Stimulated activated naive CD8-positive, alpha-beta T cell treated with anti-CD3 and anti-CD28 coated beads, Interleukin-15, amount 100 ng/mL, for 72 hours (primary cell): ENCODE measurements at regions not wholly inside any gene's neighbourhood (a gene's known extent, or its start where the extent isn't known, plus 50 kb on each side); places are given as distances from the start of the nearest gene placed in this dataset.

Source experiments
- ATAC-seq: fragments of 150-1000 bp; cut with Tn5 transposase; 2 replicates; pipeline ENCODE4 v1.10.0; 2021; ENCODE audit warnings: mild to moderate bottlenecking, moderate library complexity
- DNase-seq, 2 donors: peaks; one replicate each; pipeline ENCODE4 v3.0.0; 2021 to 2022
- H3K27ac Mint-ChIP-seq, 2 donors: one replicate each; pipeline ENCODE4 v1.8.0; 2022; ENCODE audit warnings: mild to moderate bottlenecking in 2 of 2, mixed read lengths in 2 of 2, moderate library complexity in 2 of 2
- H3K27me3 Mint-ChIP-seq: one replicate; pipeline ENCODE4 v1.8.0; 2022; ENCODE audit warnings: mixed read lengths
- H3K4me1 Mint-ChIP-seq: one replicate; pipeline ENCODE4 v1.8.0; 2022; ENCODE audit warnings: mild to moderate bottlenecking, mixed read lengths
- H3K4me3 Mint-ChIP-seq, 2 donors: one replicate each; pipeline ENCODE4 v1.8.0; 2022; ENCODE audit warnings: mild to moderate bottlenecking in 2 of 2, mixed read lengths in 2 of 2, moderate library complexity in 1 of 2
- H3K9me3 Mint-ChIP-seq, 2 donors: one replicate each; pipeline ENCODE4 v1.8.0; 2022; ENCODE audit warnings: mixed read lengths in 2 of 2

- peaks cover 6% of the 10 kb centered on the region for H3K4me1 Mint-ChIP-seq
- no peaks in the 10 kb centered on the region for H3K27me3 Mint-ChIP-seq
- peaks cover 0 to 9% of the 10 kb centered on the region in 2 donors for H3K9me3 Mint-ChIP-seq
- no peak overlapping the region for H3K4me3 Mint-ChIP-seq
- ATAC-seq (no peak), DNase-seq (no peak)
- H3K27ac Mint-ChIP-seq = no peak overlapping the region
These were observed 110.0 kb upstream of the SHH start for GRCh38 chr7:155922067-155922816.

GRCh38 chr7:155921804-155922066 is 109.5 kb upstream of the SHH start:
- Mint-ChIP-seq H3K27ac (no peak overlapping the region), H3K27me3 (no peaks in the 10 kb centered on the region), H3K9me3 (peaks cover 0 to 9% of the 10 kb centered on the region in 2 donors), H3K4me3 (no peak overlapping the region), H3K4me1 (peaks cover 6% of the 10 kb centered on the region)
- ATAC-seq (no peak), DNase-seq (no peak)

DNA sequence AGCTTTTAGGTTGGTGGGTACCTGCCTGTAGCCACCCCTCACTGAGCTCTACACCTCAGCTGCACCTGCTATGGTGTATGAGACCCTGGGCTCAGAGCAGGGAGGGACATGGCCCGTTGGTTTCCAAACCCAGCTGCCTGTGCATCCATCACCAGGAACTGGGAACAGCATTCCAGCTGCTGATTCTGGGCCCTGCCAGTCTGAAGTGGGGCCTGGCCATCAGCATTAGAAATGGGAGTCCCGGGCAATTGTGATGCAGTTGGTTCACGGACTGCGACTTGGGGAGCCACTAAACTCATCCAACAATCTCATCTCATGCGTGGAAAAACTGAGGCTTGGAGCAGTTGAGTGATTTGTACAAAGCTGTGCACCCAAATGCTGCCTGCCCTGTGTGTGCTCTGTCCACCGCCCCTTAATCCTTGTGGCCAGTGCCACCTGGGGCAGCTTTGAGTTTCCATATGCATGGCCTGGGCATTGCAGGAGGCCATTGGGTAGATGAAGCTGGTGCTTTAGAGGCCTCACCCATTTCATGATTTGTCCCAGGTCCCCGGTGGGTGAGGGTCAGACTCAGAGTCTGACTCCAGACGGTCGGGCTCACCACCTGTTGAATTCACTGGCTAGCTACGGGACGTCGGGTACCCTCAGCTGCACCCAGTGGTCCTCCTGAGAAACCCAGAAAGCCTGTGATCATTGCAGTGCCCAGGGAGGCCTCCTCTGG is 109.0 kb upstream of the SHH start:
- no peak overlapping the region for H3K4me3 Mint-ChIP-seq
- H3K4me1 Mint-ChIP-seq = peaks cover 6% of the 10 kb centered on the region
- peaks cover 0 to 9% of the 10 kb centered on the region in 2 donors for H3K9me3 Mint-ChIP-seq
- ATAC-seq (no peak), DNase-seq (no peak)
- H3K27ac Mint-ChIP-seq = no peak overlapping the region
- no peaks in the 10 kb centered on the region for H3K27me3 Mint-ChIP-seq

GRCh38 chr7:155920068-155920461 is 107.8 kb upstream of the SHH start:
- Mint-ChIP-seq H3K27me3 (no peaks in the 10 kb centered on the region), H3K4me1 (peaks cover 6% of the 10 kb centered on the region), H3K9me3 (peaks cover 0 to 9% of the 10 kb centered on the region in 2 donors), H3K27ac (peak overlapping the region in 1 of 2 donors; percentile 63), H3K4me3 (no peak overlapping the region)
- DNase-seq (no peak), ATAC-seq (no peak)

DNA sequence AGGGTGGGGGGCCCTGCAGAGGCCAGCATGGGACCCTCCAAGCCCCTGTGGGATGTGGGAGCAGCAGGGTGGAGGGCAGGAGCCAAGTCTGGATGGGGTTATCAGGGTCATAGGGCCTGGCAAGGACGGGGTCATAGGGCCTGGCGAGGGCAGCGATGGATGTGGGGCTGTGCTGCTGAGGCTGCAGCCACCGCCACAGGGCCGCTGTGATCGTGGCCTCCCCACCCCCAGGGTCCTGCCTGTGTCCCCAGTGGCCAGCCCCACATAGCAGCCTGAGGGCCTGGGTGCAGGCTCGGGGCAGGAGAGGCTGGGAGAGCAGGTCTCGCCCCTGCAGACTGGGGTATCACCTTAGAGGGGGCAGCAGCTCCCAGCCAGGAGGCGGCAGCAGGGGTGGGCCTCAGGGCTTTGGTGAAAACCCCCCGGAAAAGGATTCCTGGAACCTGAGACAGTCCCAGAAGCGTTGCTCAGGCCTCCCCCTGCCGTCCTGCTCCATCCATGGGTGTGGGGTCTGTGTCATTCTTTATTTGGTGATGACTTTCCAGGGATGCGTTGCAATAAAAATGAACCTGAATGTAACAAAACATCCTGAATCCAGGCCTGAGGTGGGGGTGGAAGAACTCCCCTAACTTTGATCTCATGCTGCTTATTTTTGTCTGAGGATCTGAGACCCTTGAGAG is 107.3 kb upstream of the SHH start:
- Mint-ChIP-seq H3K27me3 (no peaks in the 10 kb centered on the region), H3K4me1 (peaks cover 5% of the 10 kb centered on the region), H3K27ac (peak overlapping the region in 1 of 2 donors; percentile 63), H3K4me3 (no peak overlapping the region), H3K9me3 (peaks cover 0 to 9% of the 10 kb centered on the region in 2 donors)
- ATAC-seq (peak; percentile 36), DNase-seq (no peak)

GRCh38 chr7:155918720-155919390 is 106.6 kb upstream of the SHH start:
- no peaks in the 10 kb centered on the region for H3K4me1 Mint-ChIP-seq
- DNase-seq (no peak), ATAC-seq (no peak)
- peaks cover 0 to 9% of the 10 kb centered on the region in 2 donors for H3K9me3 Mint-ChIP-seq
- no peaks in the 10 kb centered on the region for H3K27me3 Mint-ChIP-seq
- H3K27ac Mint-ChIP-seq = no peak overlapping the region
- no peak overlapping the region for H3K4me3 Mint-ChIP-seq

DNA sequence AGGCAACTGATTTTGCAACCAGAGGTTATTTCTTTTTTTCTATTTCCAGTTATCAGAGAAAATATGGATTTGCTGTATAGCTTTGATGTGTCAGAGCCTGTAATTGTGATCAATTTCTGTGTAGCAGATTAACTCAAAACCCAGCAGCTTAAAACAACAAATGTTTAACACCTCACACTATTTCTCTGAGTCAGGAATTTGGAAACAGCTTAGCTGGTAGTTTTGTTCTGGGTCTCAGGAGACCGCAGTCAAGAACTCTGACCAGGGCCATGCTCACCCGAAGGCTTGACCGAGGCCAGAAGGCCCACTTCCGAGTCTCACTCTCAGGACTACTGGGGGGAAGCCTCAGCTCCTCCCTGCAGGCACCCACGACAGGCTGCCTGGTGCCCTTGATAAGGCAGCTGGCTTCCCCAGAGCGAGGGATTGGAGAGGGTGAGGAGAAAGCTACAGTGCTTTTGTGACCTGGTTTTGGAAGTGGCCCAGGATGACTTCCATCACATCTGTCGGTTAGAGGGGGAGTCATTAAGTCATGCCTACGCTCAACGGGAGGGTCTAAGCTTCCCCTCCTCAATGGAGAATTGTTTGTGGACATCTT is 105.7 kb upstream of the SHH start:
- Mint-ChIP-seq H3K27ac (no peak overlapping the region), H3K4me3 (no peak overlapping the region), H3K4me1 (no peaks in the 10 kb centered on the region), H3K9me3 (peaks cover 6 to 17% of the 10 kb centered on the region in 2 donors), H3K27me3 (no peaks in the 10 kb centered on the region)
- DNase-seq (no peak), ATAC-seq (no peak)

- Mint-ChIP-seq H3K4me1 (no peaks in the 10 kb centered on the region), H3K4me3 (no peak overlapping the region), H3K27ac (no peak overlapping the region), H3K27me3 (no peaks in the 10 kb centered on the region), H3K9me3 (peaks cover 8 to 26% of the 10 kb centered on the region in 2 donors)
- no peak for DNase-seq
- no peak for ATAC-seq
These were observed 104.8 kb upstream of the SHH start for GRCh38 chr7:155916926-155917655.

GRCh38 chr7:155914341-155914740 is 102.1 kb upstream of the SHH start:
- ATAC-seq (no peak), DNase-seq (no peak)
- Mint-ChIP-seq H3K9me3 (peaks cover 24 to 50% of the 10 kb centered on the region in 2 donors), H3K27me3 (no peaks in the 10 kb centered on the region), H3K4me3 (no peak overlapping the region), H3K4me1 (no peaks in the 10 kb centered on the region), H3K27ac (no peak overlapping the region)

- H3K4me1 Mint-ChIP-seq = no peaks in the 10 kb centered on the region
- no peaks in the 10 kb centered on the region for H3K27me3 Mint-ChIP-seq
- H3K27ac Mint-ChIP-seq = no peak overlapping the region
- ATAC-seq (peak; percentile 25), DNase-seq (no peak)
- no peak overlapping the region for H3K4me3 Mint-ChIP-seq
- H3K9me3 Mint-ChIP-seq = peaks cover 24 to 48% of the 10 kb centered on the region in 2 donors
These were observed 101.5 kb upstream of the SHH start for GRCh38 chr7:155913719-155914118.

DNA sequence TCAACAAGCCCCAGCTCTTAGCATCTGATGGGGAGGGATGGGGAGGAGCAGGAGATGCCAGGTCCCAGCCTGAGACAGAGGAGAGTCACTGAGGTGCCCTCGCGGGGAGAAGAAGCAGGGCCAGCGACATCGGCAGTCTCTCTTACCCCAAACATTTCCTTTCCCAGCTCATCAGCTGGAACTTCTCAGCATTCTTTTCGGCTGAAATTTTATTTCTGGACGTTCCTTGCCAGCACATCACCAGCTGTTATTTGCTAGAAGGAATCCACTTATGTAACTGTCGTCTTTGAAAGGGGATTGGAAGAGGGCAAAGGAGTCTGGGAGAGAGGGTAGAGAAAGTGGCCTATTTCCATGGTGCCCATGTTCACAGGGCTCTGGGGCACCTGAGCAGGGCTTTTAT is 101.0 kb upstream of the SHH start:
- H3K4me3 Mint-ChIP-seq = no peak overlapping the region
- DNase-seq (no peak), ATAC-seq (no peak)
- no peaks in the 10 kb centered on the region for H3K27me3 Mint-ChIP-seq
- H3K9me3 Mint-ChIP-seq = peaks cover 24 to 43% of the 10 kb centered on the region in 2 donors
- H3K27ac Mint-ChIP-seq = peak overlapping the region in 1 of 2 donors; percentile 17
- H3K4me1 Mint-ChIP-seq = no peaks in the 10 kb centered on the region

DNA sequence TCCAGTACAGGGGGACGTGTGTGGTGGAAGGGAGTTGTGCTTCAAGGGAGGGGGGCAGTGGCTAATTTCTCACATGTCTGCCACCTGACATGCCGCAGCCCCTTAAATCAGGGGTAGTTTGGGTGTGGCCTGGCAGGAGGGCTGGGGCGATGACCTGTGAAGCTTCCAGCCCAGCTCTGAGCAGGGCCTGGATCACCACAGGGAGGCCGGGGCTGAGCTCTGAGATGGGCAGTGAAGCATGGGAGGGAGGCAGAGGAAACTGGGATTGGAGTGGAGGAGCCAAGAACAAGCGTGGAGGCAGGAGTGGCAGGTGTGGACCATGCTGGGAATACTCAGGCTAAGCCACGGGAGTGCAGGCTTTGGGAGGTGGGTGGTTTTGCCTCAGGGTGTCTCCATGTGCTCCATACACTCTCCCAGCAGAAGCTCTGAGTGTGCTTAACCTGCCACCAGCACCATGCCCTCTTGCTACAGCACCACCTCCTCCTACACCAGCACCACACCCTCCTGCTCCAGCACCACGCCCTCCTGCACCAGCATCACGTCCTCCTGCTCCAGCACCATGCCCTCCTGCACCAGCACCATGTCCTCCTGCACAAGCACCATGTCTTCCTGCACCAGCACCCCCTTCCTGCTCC is 99.3 kb upstream of the SHH start:
- ATAC-seq = no peak
- H3K27ac Mint-ChIP-seq = no peak overlapping the region
- no peaks in the 10 kb centered on the region for H3K4me1 Mint-ChIP-seq
- H3K4me3 Mint-ChIP-seq = no peak overlapping the region
- H3K9me3 Mint-ChIP-seq = peaks cover 24 to 41% of the 10 kb centered on the region in 2 donors
- DNase-seq = no peak
- no peaks in the 10 kb centered on the region for H3K27me3 Mint-ChIP-seq

DNA sequence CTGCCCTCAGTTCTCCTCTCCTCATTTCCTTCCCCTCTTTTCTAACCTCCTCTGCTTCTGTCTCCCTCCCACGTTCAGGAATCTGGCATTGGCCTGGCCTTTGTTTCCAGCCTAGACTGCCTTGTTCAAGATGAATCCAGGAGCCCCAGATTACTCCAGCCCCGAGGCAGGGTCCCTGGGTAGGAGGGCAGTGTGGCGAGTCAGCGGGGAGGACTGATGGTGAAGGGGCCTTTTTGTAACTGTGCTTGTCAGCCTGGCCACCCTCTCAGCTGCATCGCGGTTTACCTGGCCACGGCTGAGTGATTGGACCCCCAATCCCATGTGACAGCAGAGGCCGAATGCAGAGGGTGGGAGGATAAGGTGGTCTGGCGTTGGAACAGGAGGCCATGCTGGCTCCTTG is 96.1 kb upstream of the SHH start:
- no peak for DNase-seq
- Mint-ChIP-seq H3K4me1 (no peaks in the 10 kb centered on the region), H3K9me3 (peaks cover 25 to 51% of the 10 kb centered on the region in 2 donors), H3K27ac (peak overlapping the region in 1 of 2 donors; percentile 33), H3K27me3 (no peaks in the 10 kb centered on the region), H3K4me3 (no peak overlapping the region)
- ATAC-seq = no peak

DNA sequence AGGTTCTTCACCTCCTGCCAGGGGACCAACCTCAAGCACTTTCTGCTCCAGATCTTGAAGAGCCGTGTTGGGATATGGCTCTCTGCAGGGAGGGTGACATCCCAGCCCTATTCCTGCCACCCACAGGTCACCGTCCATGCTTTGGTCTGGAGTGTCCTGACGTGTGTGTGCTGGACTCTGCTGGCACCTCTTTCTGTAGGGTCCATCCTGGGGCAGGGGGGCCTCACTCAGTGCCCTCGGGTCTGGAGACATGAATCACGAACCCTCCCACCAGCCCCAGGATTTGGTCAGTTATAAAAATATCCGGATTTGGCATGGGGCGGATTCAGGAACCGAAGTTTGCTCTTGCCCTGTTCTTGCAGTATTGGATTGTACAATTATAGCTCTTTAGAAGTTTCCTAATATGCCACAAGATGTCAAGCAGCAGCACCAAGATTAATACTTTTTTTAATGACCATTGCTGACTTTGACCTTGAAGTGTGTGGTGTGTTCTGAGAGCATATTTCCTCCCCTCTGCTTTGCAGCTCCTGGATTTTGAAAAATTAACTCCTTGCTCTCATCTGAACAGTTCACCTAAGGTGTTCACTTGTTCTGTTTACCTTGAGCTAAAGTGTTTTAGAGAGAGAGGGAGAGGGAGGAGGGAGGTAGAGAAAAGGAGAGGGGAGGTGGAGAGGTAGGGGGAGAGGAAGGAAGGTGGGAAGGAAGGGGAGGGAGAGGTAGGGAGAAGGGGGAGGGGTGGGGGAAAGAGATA is 95.4 kb upstream of the SHH start:
- H3K27me3 Mint-ChIP-seq = no peaks in the 10 kb centered on the region
- ATAC-seq (no peak), DNase-seq (no peak)

More for the DNA sequence above, 95.4 kb upstream of the SHH start:
- no peak overlapping the region for H3K4me3 Mint-ChIP-seq
- H3K4me1 Mint-ChIP-seq = no peaks in the 10 kb centered on the region
- H3K9me3 Mint-ChIP-seq = peaks cover 20 to 43% of the 10 kb centered on the region in 2 donors
- H3K27ac Mint-ChIP-seq = no peak overlapping the region
